Activated CD4-positive, CD25-positive, alpha-beta regulatory T cell (primary cell): ENCODE measurements at regions not wholly inside any gene's neighbourhood (a gene's known extent, or its start where the extent isn't known, plus 50 kb on each side); places are given as distances from the start of the nearest gene placed in this dataset.
"Not testable (repeated sequence)": the region's sequence is repeated elsewhere in the genome, so short reads cannot be mapped to it uniquely, and the experiment has no call there.

Source experiments
- DNase-seq, 4 experiments: peaks; one replicate each; lab custom pipeline; 2025; lab: John Stamatoyannopoulos, UW

DNA sequence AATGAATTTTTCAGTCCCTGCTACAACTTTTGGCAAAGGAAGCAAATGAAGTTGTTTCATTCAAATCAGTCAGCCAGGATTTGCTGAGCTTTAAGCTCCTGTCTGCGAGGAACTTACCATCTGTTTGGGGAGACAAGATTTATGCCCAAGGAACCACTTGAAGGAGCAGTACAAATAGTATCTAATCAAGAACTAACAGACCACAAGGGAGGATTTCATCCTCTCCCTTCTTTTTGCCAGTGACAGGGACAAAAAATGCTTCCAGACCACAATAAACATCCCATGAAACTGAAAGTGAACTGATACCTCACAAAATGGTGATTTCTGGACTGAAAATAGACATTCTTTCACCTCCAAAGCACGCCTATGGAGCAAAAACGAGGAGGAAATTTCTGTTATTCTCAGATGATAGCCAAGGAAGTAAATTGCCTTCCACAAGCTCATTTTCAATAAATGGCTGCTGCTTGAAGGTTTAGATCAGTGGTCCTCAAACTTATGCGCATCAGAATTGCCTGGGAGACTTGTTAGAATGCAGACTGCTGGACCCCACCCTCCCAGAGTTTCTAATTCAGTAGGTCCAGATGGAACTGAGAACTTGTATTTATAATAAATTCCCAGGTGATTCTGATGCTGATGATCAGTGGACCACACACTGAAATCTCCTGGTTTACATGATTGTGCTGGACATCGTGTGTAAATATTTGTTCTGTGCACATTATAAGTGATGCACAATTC is 202.4 kb upstream of the GADL1 start:
- DNase-seq: no peak

DNA sequence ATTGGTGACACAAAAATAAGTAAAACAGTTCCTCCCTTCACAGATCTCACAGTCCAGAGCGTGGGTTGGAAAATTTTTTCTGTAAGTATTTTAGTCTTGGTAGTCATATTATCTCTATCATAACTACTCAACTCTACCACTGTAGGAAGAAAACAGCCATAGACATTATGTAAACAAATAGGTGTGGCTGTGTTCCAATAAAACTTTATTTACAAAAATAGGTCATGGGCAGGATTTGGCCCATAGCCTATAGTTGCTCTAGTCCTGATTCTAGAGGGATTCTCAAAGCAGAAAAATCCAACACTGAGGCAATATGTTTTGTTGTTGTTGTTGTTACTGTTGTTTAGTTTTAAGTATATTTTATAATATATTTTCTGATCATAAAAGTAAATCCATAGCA is 206.1 kb upstream of the GADL1 start:
- no peak for DNase-seq

DNA sequence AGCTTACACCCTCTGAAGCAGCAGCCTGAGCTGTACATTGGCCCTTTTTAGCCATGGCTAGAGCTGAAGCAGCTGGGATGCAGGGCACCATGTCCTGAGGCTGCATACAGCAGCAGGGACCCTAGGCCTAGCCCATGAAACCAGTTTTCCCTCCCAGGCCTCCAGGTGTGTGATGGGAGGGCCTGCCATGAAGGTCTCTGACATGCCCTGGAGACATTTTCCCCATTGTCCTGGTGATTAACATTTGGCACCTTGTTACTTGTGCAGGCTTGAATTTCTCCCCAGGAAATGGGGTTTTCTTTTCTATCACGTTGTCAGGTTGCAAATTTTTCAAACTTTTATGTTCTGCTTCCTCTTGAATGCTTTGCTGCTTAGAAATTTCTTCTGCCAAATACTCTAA is 206.8 kb upstream of the GADL1 start:
- not testable (repeated sequence) for DNase-seq

DNA sequence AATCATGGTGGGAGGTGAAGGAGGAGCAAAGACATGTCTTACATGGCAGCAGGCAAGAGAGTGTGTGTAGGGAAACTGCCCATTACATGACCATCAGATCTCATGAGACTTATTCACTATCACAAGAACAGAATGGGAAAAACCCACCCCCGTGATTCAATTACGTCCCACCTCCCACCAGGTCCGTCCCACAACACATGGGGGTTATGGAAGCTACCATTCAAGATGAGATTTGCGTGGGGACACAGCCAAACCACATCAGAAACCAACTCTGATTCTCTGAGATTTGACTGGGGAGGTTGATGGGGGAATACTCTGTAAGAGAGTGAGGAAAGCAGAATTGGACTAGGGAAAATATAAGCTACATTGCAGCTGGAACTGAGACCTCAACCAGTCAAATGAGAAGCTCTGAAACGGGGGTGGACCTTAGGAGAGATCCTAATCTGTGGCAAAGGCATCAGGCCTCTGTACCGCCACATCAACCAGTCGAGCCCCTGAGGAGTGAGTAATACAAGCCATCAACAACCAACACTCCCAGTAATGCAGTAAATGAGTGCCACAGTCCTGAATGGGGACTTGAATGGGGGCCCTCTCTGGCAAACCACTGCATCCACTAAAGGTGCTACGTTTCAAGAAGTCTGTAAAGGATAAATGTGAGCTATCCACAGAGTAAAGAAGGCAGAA is 207.9 kb upstream of the GADL1 start:
- DNase-seq: no peak

DNA sequence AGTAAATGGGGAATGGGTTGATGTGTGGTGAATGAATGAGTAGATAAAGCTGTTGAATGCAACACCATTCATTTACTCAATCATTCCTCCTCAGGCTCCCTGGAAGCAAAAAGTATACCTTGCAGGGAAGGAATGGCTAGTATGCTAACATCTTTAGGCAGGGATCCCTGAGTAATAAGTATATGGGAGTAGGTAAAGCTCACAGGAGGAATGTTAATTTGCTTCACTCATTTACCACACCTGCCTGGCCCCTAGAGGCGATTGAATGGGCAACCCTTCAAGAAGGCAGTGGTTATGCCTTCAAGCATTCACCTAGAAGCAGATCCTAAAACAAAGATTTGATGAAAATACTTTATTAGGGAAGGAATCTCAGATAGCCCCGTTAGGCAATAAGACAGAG is 208.7 kb upstream of the GADL1 start:
- DNase-seq: no peak

DNA sequence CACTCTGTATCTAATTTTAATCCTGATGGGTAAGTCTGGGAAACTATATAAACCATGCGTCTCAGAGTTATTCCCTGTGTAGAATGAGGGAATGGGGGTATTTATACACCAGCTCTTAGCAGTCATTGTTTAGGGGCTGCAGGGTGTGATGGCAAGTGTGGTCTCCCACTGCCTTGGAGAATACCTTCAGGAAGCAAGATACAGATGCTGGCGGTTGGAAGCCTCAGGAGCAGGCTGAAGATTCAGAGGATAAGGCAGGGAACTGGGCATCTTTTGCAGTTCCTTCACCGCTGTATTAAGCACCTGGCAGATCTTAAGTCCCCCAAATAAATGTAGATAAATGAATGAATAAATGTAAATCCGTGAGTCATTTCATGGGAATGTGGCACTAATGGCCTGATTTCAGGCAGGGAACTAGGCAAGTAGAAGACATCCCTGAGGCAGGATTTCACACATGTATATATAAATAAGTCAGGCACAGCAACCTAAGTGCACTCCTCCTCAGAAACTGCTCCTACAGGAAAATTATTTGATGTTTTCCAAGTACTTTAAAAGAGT is 209.2 kb upstream of the GADL1 start:
- DNase-seq: no peak

DNA sequence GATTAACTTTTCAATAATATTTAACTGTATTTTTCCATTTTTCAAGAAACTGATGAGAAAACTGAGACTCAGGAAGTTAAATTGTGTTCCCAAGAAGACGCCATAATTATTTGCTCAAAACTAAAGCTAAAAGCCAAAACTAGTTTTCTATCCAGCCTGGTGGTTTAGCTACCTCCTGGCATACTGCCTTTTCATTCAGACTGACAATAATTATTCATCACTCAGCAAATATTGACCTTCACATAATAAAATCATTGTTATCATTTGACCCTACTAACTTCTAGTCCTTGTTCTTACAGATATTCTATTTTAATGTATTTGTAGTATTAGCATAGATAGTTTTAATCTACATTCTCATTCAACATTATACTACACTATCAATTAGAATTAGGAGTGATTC is 210.6 kb upstream of the GADL1 start:
- DNase-seq: no peak

DNA sequence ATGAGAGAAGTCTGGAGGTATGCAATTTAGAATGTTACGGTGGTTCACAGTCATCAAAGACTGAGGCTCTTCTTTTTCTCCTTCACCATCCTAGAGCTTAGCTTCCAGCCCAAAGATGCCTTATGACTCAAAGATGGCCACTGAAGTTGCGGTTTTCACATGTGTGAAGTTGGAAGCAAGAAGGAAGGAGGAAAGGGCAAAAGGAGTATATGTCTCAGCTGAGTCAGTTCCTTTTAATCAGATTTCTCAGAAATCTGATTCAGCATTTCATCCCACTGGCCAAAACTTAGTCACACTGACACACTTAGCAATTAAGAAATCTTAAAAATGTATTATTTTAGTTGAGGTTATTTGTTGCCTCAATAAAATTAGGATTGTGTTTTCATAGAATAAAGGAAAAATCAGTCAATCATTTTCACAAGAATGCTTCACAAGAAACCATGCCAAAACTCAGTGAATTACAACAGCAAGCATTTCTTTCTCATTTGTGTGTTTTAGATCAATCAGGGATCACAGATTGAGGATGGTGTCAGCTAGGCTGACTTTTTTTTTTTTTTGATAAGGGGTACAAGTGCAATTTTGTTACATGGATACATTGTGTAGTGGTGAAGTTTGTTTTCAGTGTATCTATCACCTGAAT is 211.1 kb upstream of the GADL1 start:
- DNase-seq: no peak

DNA sequence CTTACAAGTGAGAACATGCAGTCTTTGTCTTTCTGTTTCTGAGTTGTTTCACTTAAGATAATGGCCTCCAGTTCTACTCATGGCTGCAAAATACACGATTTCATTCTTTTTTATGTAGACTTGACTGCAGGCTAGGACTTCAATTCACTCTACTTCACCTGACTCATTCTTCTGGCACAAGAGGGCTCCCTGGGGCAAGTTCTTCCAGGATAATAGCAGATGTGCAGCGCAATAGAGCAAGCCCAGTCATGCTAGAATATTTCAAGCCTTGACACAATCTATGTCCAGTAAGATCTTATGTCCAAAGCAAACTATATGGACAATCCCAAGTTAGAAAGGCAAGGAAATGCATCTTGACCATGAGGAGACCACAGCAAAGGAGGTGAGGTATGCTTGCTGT is 211.7 kb upstream of the GADL1 start:
- no peak for DNase-seq

DNA sequence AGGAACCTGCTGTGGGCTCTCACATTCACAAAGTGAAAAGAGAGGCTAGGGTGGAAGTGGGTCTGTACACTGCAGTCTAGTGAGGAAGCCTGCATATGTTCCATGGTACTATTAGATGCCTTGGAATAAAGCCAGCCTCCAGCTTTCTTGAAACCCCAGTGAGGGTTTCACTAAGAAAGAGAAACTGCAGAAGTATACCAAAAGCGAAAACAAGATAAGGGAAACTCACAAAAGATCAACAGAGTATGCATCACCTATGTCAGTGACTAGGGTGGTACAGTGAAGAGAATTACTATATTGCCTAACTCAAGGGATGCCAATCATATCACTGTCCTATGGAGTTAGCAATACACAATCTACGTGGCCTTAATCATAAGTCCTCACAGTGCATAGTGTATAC is 212.5 kb upstream of the GADL1 start:
- DNase-seq: no peak

DNA sequence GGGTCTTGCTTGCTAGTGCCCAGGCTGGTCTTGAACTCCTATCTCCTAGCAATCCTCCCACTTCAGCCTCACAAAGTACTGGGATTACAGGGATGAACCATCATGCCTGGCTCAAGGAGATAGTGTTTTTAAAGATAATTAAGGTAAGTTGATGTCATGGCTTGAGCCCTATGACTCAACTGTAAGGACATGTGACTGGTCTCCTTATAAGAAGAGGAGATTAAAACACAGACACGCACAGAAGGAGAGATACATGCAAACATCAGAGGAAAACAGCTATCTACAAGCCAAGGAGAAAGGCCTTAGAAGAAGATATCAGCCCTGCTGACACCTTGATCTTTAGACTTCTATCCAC is 220.4 kb upstream of the GADL1 start:
- DNase-seq: no peak

DNA sequence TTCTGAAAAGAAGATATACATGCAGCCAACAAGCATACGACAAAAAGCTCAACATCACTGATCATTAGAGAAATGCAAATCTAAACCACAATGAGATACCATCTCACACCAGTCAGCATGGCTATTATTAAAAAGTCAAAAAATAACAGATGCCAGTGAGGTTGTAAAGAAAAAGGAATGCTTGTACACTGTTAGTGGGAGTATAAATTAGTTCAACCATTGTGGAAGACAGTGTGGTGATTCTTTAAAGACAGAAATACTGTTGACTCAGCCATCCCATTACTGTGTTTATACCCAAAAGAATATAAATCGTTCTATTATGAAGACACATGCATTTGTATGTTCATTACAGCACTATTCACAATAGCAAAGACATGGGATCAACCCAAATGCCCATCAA is 221.1 kb upstream of the GADL1 start:
- not testable (repeated sequence) for DNase-seq

DNA sequence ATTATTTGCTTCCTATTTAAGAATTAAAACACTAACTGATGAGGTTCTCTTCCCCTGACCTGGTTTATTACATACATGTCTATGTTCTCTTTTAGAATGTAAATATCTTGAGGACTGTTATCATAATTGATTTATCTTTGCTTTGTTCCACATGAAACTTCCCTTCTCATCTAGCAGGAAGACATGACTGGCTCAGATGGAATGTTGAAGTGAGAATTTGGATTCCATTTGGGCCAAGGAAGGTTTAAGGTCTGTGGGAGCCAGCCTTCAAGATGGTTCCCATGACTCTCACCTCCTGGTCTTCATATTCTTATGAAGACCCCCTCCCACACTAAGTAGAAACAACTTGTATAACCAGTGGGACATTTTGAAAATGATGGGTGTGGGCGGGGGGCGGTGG is 222.2 kb upstream of the GADL1 start:
- DNase-seq: no peak

DNA sequence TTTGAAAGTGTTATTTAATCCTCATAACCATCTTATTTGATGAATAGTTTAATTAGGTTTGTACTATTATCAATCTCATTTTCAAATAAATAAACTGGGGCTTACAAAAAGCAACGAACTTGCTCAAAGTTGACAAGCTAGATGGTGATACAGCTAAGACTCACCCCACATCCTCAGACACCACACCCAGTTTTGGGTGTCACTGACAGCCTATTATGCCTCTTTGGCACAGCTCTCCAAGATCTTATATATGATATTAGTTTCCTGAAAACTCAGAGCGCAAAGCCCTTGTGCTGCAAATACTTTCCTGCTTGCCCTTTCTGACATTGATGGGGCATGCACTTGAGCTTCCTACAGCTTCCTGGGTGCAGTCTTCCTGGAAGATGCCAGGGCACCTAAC is 223.4 kb upstream of the GADL1 start:
- no peak for DNase-seq

DNA sequence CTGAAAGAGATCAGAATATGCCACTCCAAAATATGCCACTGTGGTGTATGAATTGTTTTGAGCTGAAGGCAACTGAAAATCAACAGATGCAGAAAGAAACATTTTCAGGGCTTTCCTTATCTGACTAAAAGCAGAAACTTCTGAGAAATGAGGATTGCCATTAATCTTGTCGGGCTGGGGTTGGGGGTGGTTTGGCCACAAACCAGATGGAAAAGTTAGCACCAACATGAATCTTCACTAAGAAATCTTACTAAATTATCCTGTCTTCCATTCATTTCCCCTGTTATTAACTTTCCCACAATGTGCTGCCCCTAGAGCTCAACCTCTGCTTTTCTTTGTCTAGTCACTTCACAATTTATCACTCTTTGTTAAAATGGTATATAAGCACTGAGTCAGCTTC is 229.9 kb upstream of the GADL1 start:
- DNase-seq: no peak

DNA sequence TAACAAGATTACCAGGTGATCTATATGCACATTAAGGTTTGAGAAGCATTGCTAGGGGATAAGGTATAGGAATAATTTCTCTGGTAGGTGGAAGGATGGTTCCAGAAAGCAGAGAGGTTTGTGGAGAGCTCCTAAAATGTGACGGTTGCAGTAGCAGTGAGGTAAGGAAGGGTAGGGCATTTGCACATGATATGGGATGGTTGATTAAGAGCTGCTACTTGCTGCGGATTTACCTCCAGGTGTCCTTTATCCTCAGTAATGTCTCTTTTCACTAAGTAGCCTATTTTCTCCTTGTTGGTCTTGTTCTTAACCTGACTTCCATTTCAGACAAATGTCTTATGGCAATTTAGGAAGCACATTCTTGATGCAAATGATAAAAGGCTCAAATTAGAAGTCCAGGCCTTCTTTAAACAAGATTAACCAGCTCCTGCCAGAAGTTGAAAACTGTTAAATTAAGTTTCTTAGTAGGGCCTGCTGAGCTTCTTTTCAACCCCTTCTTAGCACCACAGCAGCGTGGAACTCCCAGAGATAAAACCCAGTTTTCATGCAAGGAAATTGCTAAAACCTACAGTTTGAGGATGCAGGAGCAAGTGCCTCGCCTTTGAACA is 231.1 kb upstream of the GADL1 start:
- DNase-seq: no peak

DNA sequence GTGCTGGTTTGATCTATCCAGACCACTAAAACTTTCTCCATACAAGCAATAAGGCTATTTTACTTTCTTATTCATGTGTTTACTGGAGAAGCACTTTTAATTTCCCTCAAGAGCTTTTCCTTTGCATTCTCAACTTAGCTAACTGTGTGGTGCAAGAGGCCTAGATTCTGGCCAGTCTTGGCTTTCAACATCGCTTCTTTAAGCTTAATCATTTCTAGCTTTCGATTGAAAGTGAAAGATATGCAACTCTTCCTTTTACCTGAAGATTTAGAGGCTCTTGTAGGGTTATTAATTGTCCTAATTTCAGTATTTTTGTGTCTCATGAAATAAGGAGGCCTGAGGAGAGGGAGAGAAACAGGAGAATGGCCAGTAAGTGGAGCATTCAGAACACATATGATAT is 234.8 kb upstream of the GADL1 start:
- DNase-seq: no peak

DNA sequence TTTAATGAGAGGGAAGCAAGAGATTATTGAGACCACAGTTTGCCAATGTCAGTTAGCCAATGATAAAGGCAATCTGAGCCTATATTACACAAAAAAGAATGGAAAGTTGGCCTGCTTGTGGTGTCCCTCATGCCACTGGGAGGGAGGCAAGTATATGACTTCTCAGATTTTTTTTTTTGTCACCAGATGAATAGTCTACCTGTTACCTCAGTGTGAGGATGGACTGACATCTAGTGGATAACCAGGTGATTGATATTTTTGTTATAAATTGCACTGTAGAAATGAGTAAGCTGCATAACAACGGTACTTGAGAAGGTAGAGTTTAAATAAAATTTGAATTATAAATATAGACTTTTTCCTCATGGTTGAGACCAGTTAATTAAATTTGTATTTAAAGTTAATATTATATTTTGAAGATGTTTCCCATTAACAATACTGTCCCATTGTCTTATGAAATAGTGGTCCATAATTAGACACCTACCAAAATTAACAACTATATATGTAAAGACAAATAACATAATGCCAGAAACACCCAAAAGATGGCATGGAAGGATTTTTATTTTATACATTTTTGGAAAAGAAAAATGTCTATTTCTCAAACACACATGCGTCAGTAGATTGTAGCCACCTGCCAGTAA is 237.8 kb upstream of the GADL1 start:
- DNase-seq: no peak

DNA sequence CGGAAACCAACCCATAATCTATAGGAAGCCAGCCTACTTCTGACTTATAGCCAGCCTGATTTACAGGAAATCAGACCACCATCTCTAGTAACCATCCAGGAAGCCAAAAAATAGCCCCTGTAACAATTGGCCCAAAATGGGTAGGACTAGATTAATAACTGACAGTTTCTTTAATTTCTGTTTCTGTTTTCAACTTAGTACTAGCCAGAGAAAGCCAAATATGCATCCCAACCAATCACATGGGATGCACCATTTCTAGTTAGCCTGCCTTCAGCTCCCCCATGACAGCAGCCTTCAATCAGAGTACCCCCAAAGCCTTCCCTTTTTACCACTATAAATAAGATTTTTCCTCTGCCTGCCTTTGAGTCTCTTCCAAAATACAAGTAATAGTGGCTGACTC is 239.1 kb upstream of the GADL1 start:
- DNase-seq: no peak

DNA sequence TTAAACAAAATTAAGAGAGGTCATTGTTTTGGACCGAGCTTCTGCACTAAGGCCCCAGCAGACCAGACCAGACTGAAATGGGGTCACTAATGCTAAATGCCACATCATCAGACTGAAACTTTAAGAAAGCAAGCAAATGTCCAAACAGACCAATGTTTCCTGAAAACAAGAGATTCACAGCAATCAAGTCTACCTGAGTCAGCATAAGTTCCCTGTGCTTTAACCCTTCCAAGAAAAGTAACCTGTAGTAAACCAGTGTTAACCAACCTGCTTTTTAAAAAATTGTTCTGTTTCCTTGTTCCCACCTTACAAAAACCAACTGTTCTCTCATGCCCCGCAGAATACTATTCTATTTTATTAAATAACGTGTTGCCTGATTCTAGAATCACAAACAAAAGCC is 241.1 kb upstream of the GADL1 start:
- DNase-seq: no peak

DNA sequence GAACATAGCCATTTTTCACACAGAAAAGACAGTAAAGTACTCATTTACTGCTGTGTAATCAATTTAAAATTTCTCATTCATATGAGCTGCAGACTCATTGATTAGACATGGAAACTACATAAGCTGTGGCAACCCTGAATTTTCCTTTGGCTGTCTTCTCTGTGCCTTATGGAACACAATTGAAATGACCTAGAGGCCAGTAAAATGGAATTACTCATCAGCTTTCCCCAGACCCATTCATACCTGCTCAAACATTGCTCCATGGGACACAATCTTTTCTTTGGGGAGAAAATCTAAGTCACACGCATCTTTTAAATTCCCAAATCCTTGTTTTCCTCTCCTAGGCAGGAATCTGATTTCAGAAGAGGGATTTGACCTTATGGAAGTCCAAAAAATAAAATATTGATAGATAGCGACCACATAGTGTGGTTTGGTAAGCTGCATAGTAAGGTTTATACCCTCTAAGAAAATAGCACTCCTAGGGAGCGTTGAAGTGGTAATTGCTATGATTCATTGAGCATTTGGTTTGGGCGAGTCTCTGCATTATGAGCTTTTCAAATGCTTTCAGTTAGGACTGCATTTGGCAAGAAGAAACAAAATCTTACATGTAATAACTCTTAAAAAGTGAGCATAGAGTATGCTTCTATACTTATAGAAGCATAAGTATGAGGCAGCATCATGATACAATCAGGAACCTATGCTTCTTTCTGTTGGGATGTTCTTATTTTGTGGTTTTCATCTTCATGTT is 243.4 kb upstream of the GADL1 start:
- no peak for DNase-seq

DNA sequence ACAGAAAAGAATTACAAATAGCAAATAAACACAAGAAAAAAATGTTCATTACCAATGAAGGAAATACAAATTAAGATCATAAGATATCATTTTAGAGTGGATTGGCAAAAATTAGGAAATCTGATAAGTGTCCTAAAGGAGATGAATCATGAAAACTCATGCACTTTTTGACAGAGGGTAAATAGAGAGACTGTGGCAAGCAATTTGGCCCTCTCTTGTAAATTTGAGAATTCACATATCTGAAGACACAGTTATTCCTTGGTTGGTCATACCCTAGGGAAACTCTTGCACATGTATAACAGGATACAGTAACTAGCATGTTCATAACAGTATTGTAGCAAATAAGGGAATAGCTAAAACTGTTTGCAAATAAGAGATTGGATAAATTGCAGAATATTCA is 246.0 kb upstream of the GADL1 start:
- DNase-seq: no peak
